Retinal pigment epithelial cell (primary cell): ENCODE measurements at regions not wholly inside any gene's neighbourhood (a gene's known extent, or its start where the extent isn't known, plus 50 kb on each side); places are given as distances from the start of the nearest gene placed in this dataset.

Source experiments
- DNase-seq: peaks from one replicate; pipeline ENCODE4 v3.0.0-alpha.2; 2010; ENCODE audit warnings: low read depth
- H3K4me3 ChIP-seq: 2 replicates; pipeline ENCODE4 v1.5.1; 2011; ENCODE audit warnings: mild to moderate bottlenecking, low read length, control low read depth, moderate library complexity
- CTCF ChIP-seq: conservative IDR thresholded peaks from 2 replicates; pipeline ENCODE4 v1.5.1; 2011; ENCODE audit warnings: low read depth, low read length, control low read depth, inconsistent platforms

GRCh38 chr11:20293992-20294391, 69.5 kb upstream of the HTATIP2 start:
- DNase-seq: no peak
- no peak for TF ChIP-seq CTCF
- H3K4me3 ChIP-seq: no peak overlapping the region

GRCh38 chr11:20293531-20293930, 70.0 kb upstream of the HTATIP2 start:
- DNase-seq: no peak
- no peak overlapping the region for H3K4me3 ChIP-seq
- TF ChIP-seq CTCF: no peak

- no peak overlapping the region for H3K4me3 ChIP-seq
- DNase-seq: no peak
- TF ChIP-seq CTCF: no peak
Measured at GRCh38 chr11:20289732-20290131, 73.8 kb upstream of the HTATIP2 start.

- TF ChIP-seq CTCF: no peak
- no peak for DNase-seq
Measured at GRCh38 chr11:20283475-20283874, 80.0 kb upstream of the HTATIP2 start.

GRCh38 chr11:20278727-20279126, 84.8 kb upstream of the HTATIP2 start:
- H3K4me3 ChIP-seq: no peak overlapping the region
- no peak for DNase-seq
- no peak for TF ChIP-seq CTCF

More at GRCh38 chr11:20283475-20283874, 80.0 kb upstream of the HTATIP2 start:
- H3K4me3 ChIP-seq: no peak overlapping the region

GRCh38 chr11:20277014-20277413, 86.5 kb upstream of the HTATIP2 start:
- H3K4me3 ChIP-seq: no peak overlapping the region
- no peak for DNase-seq
- no peak for TF ChIP-seq CTCF

- DNase-seq: no peak
- no peak for TF ChIP-seq CTCF
- no peak overlapping the region for H3K4me3 ChIP-seq
Measured at GRCh38 chr11:20275987-20276965, 87.2 kb upstream of the HTATIP2 start.
